ENCODE measurements at regions not wholly inside any gene's neighbourhood (a gene's known extent, or its start where the extent isn't known, plus 50 kb on each side); places are given as distances from the start of the nearest gene placed in this dataset.

- no peak for DNase-seq (ENCODE audit: extremely low read depth, low read depth)
- TF ChIP-seq CTCF (IDR thresholded peaks at IDR 0.05; ENCODE audit: low read depth, low read length) = no peak
Measured at GRCh38 chr7:41796331-41796730, 93.4 kb upstream of the INHBA start.

- no peak for DNase-seq (ENCODE audit: extremely low read depth, low read depth)
- TF ChIP-seq CTCF (IDR thresholded peaks at IDR 0.05; ENCODE audit: low read depth, low read length) = no peak
Measured at GRCh38 chr7:41795276-41795833, 92.5 kb upstream of the INHBA start.

- no peak for TF ChIP-seq CTCF (IDR thresholded peaks at IDR 0.05; ENCODE audit: low read depth, low read length)
- DNase-seq (ENCODE audit: extremely low read depth, low read depth) = no peak
Measured at GRCh38 chr7:41793556-41793955, 90.7 kb upstream of the INHBA start.

GRCh38 chr7:41792120-41792519 lies 89.2 kb upstream of the INHBA start:
- no peak for TF ChIP-seq CTCF (IDR thresholded peaks at IDR 0.05; ENCODE audit: low read depth, low read length)
- no peak for DNase-seq (ENCODE audit: extremely low read depth, low read depth)

- no peak for DNase-seq (ENCODE audit: extremely low read depth, low read depth)
- no peak for TF ChIP-seq CTCF (IDR thresholded peaks at IDR 0.05; ENCODE audit: low read depth, low read length)
Measured at GRCh38 chr7:41788556-41788955, 85.7 kb upstream of the INHBA start.

GRCh38 chr7:41787651-41788350 lies 84.9 kb upstream of the INHBA start:
- no peak for DNase-seq (ENCODE audit: extremely low read depth, low read depth)
- no peak for TF ChIP-seq CTCF (IDR thresholded peaks at IDR 0.05; ENCODE audit: low read depth, low read length)

- no peak for TF ChIP-seq CTCF (IDR thresholded peaks at IDR 0.05; ENCODE audit: low read depth, low read length)
- no peak for DNase-seq (ENCODE audit: extremely low read depth, low read depth)
Measured at GRCh38 chr7:41786944-41787343, 84.1 kb upstream of the INHBA start.
